SK-N-DZ (cell line): ENCODE measurements at regions not wholly inside any gene's neighbourhood (a gene's known extent, or its start where the extent isn't known, plus 50 kb on each side); places are given as distances from the start of the nearest gene placed in this dataset.
A peak's percentile ranks its signal among the peaks of the same experiment; 100 is the strongest.
"Not testable (repeated sequence)": the region's sequence is repeated elsewhere in the genome, so short reads cannot be mapped to it uniquely, and the experiment has no call there.

Experiments used
- DNase-seq: peaks from one replicate; pipeline ENCODE4 v3.0.0-alpha.2; 2015; ENCODE audit warnings: low spot score

- DNase-seq: no peak
These were observed 173.8 kb upstream of the CNOT2 start for GRCh38 chr12:70069221-70070105.

- DNase-seq: peak; percentile 57
These were observed 172.7 kb upstream of the CNOT2 start for GRCh38 chr12:70070494-70071007.

DNA sequence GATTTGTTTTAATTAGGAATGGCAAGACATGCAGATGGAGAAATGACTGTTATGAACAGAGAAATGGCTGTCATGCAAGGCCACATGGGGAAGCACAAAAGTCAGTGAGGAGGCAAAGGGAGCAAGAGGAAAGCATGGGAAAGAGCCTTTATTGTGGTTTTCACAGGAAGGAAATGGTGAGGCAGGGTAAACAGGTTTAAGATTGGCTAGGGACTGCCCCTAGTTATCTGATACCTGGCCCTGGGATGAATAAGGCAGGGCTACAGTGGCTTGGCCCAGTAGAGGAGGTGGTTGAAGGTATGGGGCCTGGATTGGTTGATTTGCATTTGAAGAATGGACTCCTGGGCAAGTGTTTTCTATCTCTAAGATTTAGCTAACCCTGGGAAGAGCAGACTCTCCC, 168.7 kb upstream of the CNOT2 start:
- no peak for DNase-seq

DNA sequence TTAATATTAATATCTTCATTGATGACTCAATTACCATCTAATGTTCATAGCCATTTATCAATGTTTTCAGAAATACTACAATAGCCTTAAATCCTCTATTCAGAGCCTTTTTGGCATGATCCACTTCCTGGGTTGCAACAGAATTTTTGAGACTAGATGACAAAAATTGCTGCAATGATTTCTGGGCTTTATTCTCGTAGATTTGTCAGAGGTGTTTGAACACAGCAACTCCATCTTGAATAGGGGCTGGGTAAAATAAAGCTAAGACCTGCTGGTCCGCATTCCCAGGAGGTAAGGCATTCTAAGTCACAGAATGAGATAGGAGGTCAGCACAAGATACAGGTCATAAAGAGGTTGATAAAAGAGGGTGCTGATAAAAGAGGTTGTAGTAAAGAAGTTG, 165.8 kb upstream of the CNOT2 start:
- DNase-seq: no peak

GRCh38 chr12:70078161-70078560, 165.1 kb upstream of the CNOT2 start:
- DNase-seq: no peak

DNA sequence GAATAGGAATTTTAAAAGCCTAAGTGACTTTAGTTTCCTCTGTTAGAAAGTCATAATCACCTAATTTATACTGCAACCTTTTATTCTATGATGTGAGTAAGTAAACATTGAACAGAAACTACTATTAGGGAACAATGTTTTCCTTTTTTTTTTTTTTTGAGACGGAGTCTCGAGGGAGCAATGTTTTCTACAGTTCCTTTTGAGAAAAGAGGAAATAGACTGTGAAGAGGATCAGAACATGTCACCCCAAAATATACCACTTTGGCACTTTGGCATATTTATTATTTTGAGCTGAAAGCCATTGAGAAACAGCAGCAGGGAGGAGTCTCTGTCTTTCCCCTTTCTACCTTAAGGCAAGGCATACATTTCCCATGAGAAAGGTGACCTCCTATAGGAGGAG, 162.7 kb upstream of the CNOT2 start:
- DNase-seq: no peak

DNA sequence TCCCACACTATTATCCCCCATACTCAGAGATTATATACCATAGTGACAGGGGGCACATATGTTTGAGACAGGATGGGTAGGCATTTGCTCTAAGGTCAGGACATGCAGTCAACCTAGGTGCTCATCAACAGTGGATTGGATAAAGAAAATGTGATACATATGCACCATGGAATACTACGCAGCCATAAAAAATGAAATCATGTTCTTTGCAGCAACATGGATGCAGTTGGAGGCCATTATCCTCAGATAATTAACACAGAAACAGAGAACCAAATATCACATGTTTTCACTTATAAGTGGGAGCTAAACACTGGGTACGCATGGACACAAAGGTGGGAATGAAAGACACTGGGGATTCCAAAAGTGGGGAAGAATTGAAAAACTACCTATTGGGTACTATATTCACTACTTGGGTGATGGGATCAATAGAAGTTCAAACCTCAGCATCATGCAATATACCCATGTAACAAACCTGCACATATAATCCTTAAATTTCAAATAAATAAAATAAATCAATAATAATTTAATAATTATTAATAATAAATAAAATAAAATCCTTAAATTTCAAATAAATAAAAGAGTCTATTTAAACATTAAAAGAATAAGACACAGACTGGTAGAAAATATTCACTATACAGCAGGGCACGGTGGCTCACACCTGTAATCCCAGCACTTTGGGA, 160.1 kb upstream of the CNOT2 start:
- no peak for DNase-seq

GRCh38 chr12:70083677-70084020, 159.6 kb upstream of the CNOT2 start:
- DNase-seq: no peak

DNA sequence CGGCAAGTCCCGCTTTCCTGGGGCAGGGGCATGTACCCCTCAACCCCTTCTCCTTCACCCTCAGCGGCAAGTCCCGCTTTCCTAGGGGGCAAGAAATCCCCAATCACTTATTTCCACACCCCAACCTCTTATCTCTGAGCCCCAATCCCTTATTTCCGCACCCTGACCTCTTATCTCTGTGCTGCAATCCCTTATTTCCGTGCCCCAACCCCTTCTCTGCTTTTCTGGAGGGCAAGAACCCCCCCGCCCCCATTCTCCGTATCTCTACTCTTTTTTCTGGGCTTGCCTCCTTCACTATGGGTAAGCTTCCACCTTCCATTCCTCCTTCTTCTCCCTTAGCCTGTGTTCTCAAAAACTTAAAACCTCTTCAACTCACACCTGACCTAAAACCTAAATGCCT, 156.9 kb upstream of the CNOT2 start:
- not testable (repeated sequence) for DNase-seq

DNA sequence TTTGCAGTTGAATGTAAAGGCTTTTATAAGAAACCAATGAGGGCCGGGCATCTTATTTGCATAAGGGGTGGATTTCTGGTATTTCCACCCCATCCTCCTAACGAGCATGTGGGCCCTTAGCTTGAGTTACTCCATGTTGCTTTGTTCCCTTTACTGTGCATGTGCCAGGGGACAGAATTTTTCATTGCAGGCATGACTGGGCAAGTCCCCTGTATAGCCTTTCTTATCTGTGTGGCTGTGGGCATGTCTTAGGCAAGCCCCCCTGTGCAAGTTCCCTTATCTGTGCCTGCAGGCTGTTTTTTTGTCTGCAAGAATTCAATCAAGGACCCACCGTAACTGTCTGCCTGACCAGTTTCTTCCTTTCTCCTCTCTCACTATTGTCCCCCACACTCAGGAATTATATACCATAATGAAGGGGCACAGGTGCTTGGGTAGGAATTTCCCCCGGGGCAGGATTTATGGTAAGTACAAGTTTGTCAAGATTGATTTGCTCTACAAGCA, 152.2 kb upstream of the CNOT2 start:
- DNase-seq: no peak

DNA sequence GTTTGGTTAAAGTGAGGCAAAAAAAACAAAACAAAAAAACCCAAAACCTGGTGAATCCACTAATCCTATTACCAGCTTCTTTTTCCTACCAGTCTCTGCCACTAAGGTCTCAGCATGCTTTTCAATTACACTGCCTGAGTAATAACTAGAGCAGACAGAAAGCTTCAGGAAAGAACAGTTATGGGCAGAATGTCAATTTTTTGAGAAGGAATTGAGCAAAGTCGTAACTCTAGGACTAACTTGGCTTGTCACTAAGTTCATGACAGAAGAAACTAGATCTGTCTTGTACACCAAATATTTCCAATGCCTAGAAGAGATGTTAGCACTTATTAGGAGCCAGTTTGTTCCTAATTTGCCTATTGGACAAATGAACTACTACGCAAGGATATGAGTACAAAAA, 148.8 kb upstream of the CNOT2 start:
- DNase-seq: no peak

- no peak for DNase-seq
These were observed 146.3 kb upstream of the CNOT2 start for GRCh38 chr12:70096759-70097410.

- DNase-seq: no peak
These were observed 142.2 kb upstream of the CNOT2 start for GRCh38 chr12:70101064-70101463.

DNA sequence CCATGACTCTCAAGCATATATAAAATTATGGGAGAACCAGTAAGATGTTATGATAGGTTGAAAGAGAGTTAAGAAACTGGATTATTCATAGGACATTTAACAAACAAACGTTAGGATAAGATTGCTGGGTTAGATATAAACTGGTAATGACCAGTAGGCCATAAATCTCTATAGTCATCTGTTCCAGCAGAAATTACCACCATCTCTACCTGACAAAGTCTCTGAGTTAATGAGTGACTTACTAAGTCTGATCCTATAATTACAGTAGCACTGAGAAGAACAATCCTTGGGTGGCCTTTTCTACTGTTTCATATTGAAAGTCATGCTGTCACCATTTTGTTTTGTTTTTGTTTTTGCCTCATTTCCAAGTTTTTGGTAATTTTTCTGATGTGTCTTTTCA, 136.9 kb upstream of the CNOT2 start:
- no peak for DNase-seq

DNA sequence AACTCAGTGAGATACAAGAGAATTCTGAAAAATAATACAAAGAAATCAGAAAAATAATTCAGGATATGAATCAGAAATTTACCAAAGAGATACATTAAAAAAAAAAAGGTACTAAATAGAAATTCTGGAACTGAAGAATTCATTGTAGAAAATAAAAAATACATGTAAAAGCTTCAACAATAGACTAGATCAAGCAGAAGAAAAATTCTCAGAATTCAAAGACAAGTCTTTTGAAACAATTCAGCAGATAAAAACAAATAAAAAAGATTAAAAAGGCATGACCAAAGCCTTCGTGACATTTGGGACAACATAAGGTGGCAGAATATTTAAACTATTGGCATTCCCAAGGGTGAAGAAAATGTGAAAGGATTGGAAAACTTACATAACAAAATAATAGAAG, 133.1 kb upstream of the CNOT2 start:
- no peak for DNase-seq

DNA sequence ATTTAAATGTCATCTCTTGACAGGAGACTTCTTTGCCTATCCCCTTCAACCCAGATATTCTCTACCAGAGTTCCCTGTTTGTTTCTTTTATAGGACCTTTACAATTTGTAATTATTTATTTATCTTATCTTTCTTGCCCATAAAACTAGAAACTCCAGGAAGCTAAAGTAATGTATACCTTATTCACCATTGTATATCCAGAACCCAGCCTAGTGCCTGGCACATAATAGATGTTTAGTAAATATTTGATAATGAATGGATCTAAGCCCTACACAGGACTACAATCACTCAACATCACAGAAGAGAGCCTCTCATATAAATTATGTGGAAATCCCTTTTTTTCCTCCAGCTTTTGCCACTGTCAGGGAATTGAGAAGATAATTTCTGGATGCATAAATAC, 125.6 kb upstream of the CNOT2 start:
- DNase-seq: no peak

- no peak for DNase-seq
These were observed 122.3 kb upstream of the CNOT2 start for GRCh38 chr12:70120970-70121369.

DNA sequence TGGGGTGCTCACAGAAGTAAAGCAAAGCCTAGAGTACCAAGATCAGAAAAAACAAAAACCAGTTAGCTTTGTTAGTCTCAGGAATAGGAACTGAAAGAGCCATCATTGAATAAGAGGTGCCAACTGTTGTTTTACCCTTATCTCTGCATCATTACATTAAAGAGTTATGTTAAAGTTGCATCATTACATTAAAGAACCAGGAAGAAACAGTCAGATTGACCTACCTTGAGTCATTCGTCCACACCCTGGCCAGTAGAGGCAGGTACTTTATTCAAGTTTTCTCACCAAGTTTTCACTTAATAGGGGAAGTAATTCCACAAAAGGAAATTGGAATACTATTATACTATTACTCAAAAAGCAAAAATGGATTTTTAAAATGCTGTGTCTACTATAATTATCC, 121.7 kb upstream of the CNOT2 start:
- no peak for DNase-seq

GRCh38 chr12:70122804-70123203, 120.4 kb upstream of the CNOT2 start:
- no peak for DNase-seq

DNA sequence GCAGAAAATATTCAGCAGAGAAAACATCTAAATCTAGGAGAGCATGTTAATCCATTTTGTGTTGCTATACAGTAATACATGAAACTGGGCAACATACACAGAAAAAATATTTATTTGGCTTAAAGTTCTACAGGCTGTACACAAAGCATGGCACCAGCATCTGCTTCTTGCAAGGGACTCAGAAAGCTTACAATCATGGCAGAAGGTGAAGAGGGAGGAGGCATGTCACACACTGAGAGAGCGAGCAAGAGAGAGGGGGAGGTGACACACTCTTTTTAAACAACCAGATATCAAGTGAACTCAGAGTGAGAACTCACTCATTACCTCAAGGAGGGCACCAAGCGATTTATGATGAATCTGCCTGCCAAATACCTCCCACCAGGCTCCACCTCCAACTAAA, 94.2 kb upstream of the CNOT2 start:
- DNase-seq: no peak

DNA sequence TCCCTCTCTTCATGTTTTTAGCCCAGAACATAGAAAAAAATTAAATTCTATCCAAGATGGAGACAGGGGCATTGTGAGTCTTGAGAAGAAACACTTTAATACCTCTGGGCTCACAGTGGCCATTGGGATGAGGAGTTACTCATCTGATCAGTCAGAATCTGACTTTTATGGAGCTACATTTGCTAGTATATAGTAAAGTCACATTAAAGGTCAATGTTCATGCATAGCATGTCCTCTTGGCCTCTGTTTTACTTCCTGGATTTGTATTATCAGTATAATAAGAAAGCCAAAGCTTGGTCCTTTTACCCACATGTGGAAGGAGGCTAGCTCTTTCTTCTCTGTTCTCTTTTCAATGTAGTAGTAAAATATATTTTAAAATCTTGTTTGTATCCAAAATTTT, 93.6 kb upstream of the CNOT2 start:
- no peak for DNase-seq

DNA sequence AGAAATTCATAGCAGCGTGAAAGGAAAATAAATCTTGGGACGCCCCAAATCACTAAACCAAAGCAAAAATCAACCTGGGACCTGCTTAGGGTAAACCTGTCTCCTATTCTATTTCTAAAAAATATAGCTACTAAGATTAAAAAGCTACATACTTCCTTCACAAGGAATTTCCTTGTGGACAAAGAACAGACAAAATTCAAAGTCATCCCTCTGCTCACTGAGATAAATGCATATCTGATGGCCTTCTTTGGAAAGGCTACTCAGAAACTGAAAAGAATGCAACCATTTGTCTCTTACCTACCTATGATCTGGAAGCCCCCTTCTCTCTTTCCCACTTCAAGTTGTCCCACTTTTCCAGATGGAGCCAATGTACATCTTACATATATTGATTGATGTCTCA, 93.0 kb upstream of the CNOT2 start:
- no peak for DNase-seq
